Jurkat, Clone E6-1 (cell line): ENCODE measurements at regions not wholly inside any gene's neighbourhood (a gene's known extent, or its start where the extent isn't known, plus 50 kb on each side); places are given as distances from the start of the nearest gene placed in this dataset.

Source experiments
- DNase-seq: peaks from one replicate; pipeline ENCODE4 v3.0.0-alpha.2; 2011; ENCODE audit warnings: low read depth, low spot score
- H3K4me3 ChIP-seq: 2 replicates; pipeline ENCODE4 v1.5.1; 2011; ENCODE audit warnings: mild to moderate bottlenecking, low read length, control low read depth, moderate library complexity

GRCh38 chr14:98293576-98293975 is 978.4 kb downstream of the BCL11B start:
- H3K4me3 ChIP-seq, result no peak overlapping the region
- no peak for DNase-seq

GRCh38 chr14:98296895-98297294 is 975.1 kb downstream of the BCL11B start:
- no peak overlapping the region for H3K4me3 ChIP-seq

GRCh38 chr14:98297567-98297966 is 974.4 kb downstream of the BCL11B start:
- DNase-seq, result no peak
- H3K4me3 ChIP-seq, result no peak overlapping the region

More at GRCh38 chr14:98296895-98297294, 975.1 kb downstream of the BCL11B start:
- DNase-seq, result no peak

GRCh38 chr14:98298481-98299244 is 973.3 kb downstream of the BCL11B start:
- no peak for DNase-seq
- no peak overlapping the region for H3K4me3 ChIP-seq

GRCh38 chr14:98301681-98302080 is 970.3 kb downstream of the BCL11B start:
- DNase-seq, result no peak
- no peak overlapping the region for H3K4me3 ChIP-seq

- DNase-seq, result no peak
- no peak overlapping the region for H3K4me3 ChIP-seq
Observed at GRCh38 chr14:98304574-98304973, 967.4 kb downstream of the BCL11B start.

GRCh38 chr14:98309591-98309990 is 962.4 kb downstream of the BCL11B start:
- DNase-seq, result no peak
- no peak overlapping the region for H3K4me3 ChIP-seq

GRCh38 chr14:98312006-98312405 is 960.0 kb downstream of the BCL11B start:
- DNase-seq, result no peak
- no peak overlapping the region for H3K4me3 ChIP-seq

GRCh38 chr14:98321841-98322240 is 950.2 kb downstream of the BCL11B start:
- H3K4me3 ChIP-seq, result no peak overlapping the region
- no peak for DNase-seq

- no peak for DNase-seq
- H3K4me3 ChIP-seq, result no peak overlapping the region
Observed at GRCh38 chr14:98323836-98324235, 948.2 kb downstream of the BCL11B start.

GRCh38 chr14:98325761-98326160 is 946.2 kb downstream of the BCL11B start:
- no peak overlapping the region for H3K4me3 ChIP-seq
- no peak for DNase-seq

- DNase-seq, result no peak
- H3K4me3 ChIP-seq, result no peak overlapping the region
Observed at GRCh38 chr14:98328496-98328895, 943.5 kb downstream of the BCL11B start.

- no peak for DNase-seq
Observed at GRCh38 chr14:98334186-98334585, 937.8 kb downstream of the BCL11B start.

GRCh38 chr14:98341211-98341610 is 930.8 kb downstream of the BCL11B start:
- DNase-seq, result no peak
- H3K4me3 ChIP-seq, result no peak overlapping the region

More at GRCh38 chr14:98334186-98334585, 937.8 kb downstream of the BCL11B start:
- no peak overlapping the region for H3K4me3 ChIP-seq

GRCh38 chr14:98345161-98345560 is 926.8 kb downstream of the BCL11B start:
- no peak for DNase-seq
- H3K4me3 ChIP-seq, result no peak overlapping the region

GRCh38 chr14:98347686-98348085 is 924.3 kb downstream of the BCL11B start:
- H3K4me3 ChIP-seq, result no peak overlapping the region
- no peak for DNase-seq

GRCh38 chr14:98348505-98348904 is 923.5 kb downstream of the BCL11B start:
- no peak for DNase-seq
- H3K4me3 ChIP-seq, result no peak overlapping the region

GRCh38 chr14:98350213-98350612 is 921.8 kb downstream of the BCL11B start:
- no peak for DNase-seq
- no peak overlapping the region for H3K4me3 ChIP-seq

- DNase-seq, result no peak
Observed at GRCh38 chr14:98364961-98365360, 907.0 kb downstream of the BCL11B start.

GRCh38 chr14:98366429-98366828 is 905.6 kb downstream of the BCL11B start:
- H3K4me3 ChIP-seq, result no peak overlapping the region
- no peak for DNase-seq

More at GRCh38 chr14:98364961-98365360, 907.0 kb downstream of the BCL11B start:
- H3K4me3 ChIP-seq, result no peak overlapping the region

- no peak overlapping the region for H3K4me3 ChIP-seq
- no peak for DNase-seq
Observed at GRCh38 chr14:98368221-98368620, 903.8 kb downstream of the BCL11B start.
